Body of pancreas (tissue), 4 donors: ENCODE measurements at regions not wholly inside any gene's neighbourhood (a gene's known extent, or its start where the extent isn't known, plus 50 kb on each side); places are given as distances from the start of the nearest gene placed in this dataset.

ENCODE experiments used
- CTCF ChIP-seq, 7 experiments: fragments of 450-650 bp in 4 of 7; fragments of 200-600 bp in 3 of 7; sonication (generic) in 3 of 7; IDR thresholded peaks; one replicate each; pipeline ENCODE4 v1.5.1; 2016 to 2019; ENCODE audit warnings: antibody characterized with exemption in 7 of 7
- POLR2A ChIP-seq, 3 donors: fragments of 450-650 bp; IDR thresholded peaks; one replicate each; pipeline ENCODE4 v1.6.1; 2016; ENCODE audit warnings: antibody characterized with exemption in 3 of 3, mild to moderate bottlenecking in 2 of 3

DNA sequence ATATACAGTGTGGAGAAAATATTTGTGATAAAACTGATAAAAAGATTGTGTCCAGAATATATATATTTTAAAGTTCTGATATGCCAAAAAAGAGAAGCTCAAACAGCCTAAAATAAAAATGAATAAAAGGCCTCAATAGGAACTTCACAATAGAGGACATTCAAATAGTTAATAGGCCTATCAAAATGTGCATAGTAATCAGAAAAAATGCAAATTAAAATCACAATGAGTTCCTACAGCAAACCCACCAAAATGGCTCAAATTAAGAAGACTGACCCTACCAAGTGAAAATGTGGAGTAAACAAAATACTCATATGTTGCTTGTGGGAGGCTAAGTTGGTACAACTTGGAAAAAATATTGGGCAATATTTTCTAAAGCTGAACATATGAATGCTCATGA, 57.6 kb upstream of the COG2 start:
- TF ChIP-seq CTCF (IDR thresholded peaks at IDR 0.05) (no peak), POLR2A (IDR thresholded peaks at IDR 0.05) (no peak)
